GM12891 (cell line): ENCODE measurements at regions not wholly inside any gene's neighbourhood (a gene's known extent, or its start where the extent isn't known, plus 50 kb on each side); places are given as distances from the start of the nearest gene placed in this dataset.

Source experiments
- POLR2A ChIP-seq: IDR thresholded peaks from 2 replicates; pipeline ENCODE4 v1.6.1; 2011; ENCODE audit warnings: low read depth, low read length, control low read depth
- POLR2AphosphoS5 ChIP-seq: IDR thresholded peaks from 2 replicates; pipeline ENCODE4 v1.6.1; 2011; ENCODE audit warnings: low read depth, low read length, control low read depth

DNA sequence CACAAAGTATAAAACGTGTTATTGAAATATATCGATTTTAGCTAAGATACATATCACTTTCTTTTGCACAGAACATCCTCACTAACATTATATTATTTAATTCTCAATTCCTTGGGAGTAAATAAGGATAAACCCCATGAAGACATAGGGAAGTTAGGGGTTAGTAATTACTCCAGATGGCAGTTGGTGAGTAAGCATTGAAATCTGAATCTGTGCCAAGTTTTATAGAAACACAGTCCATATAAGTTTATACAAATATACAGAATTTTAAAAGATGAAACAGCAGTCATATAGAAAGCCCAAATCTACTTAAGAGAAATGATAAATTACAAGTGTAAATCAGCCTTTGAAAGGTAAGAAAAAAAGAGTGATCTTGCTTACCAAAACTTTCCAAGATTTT lies 200.4 kb upstream of the SYT10 start:
- TF ChIP-seq POLR2A (no peak), POLR2AphosphoS5 (no peak)
